B cell (primary cell): ENCODE measurements at regions not wholly inside any gene's neighbourhood (a gene's known extent, or its start where the extent isn't known, plus 50 kb on each side); places are given as distances from the start of the nearest gene placed in this dataset.

Source experiments
- ATAC-seq: fragments of 200-7000 bp; cut with Tn5 transposase; one replicate; pipeline ENCODE4 v1.10.0; 2021; ENCODE audit warnings: low read depth, mild to moderate bottlenecking, moderate number of reproducible peaks, moderate library complexity
- CTCF ChIA-PET: fragments of 350-600 bp; sonication (Branson Sonifier 250); formaldehyde crosslinking; loops from one replicate; lab custom pipeline; 2021; ENCODE audit warnings: antibody characterized with exemption, inconsistent platforms; lab: Charles Lee
- POLR2A ChIA-PET: fragments of 350-600 bp; sonication (Branson Sonifier 250); formaldehyde crosslinking; loops from one replicate; lab custom pipeline; 2021; ENCODE audit warnings: antibody characterized with exemption; lab: Charles Lee
- DNase-seq: peaks from one replicate; pipeline ENCODE4 v3.0.0; 2013
- H2AFZ ChIP-seq: 2 replicates; pipeline ENCODE4 v1.6.1; 2012; ENCODE audit warnings: mild to moderate bottlenecking, low read depth, low read length; ENCODE audit not compliant: insufficient read depth, poor library complexity, severe bottlenecking
- H3K27ac ChIP-seq, 2 donors: 1 replicate in 1 of 2; 2 replicates in 1 of 2; pipeline ENCODE4 v1.5.1; 2012 to 2013; ENCODE audit warnings: low read length in 2 of 2, mild to moderate bottlenecking in 2 of 2, moderate library complexity in 1 of 2
- H3K27me3 ChIP-seq, 4 experiments: fragments of 200-600 bp in 1 of 4; sonication (generic) in 1 of 4; replicated peaks in 1 of 4; 1 replicate in 2 of 4; 2 replicates in 2 of 4; pipeline versions ENCODE4 v1.6.1 to v1.7.0; 2013 to 2016; ENCODE audit warnings: low read length in 3 of 4, mild to moderate bottlenecking in 2 of 4, mixed read lengths in 1 of 4, moderate library complexity in 1 of 4; ENCODE audit not compliant: insufficient read depth in 4 of 4, control insufficient read depth in 3 of 4; ENCODE audit errors: control extremely low read depth in 1 of 4
- H3K36me3 ChIP-seq, 2 experiments: replicated peaks in 1 of 2; 1 replicate in 1 of 2; 2 replicates in 1 of 2; pipeline versions ENCODE4 v1.6.1 to v1.7.1; 2013; ENCODE audit warnings: low read length in 1 of 2; ENCODE audit not compliant: insufficient read depth in 2 of 2, control insufficient read depth in 1 of 2; ENCODE audit errors: control extremely low read depth in 1 of 2, extremely low read depth in 1 of 2
- H3K4me1 ChIP-seq, 2 donors: fragments of 200-600 bp in 1 of 2; sonication (generic) in 1 of 2; 1 replicate in 1 of 2; 2 replicates in 1 of 2; pipeline versions ENCODE4 v1.5.1 to v1.6.1; 2013 to 2017; ENCODE audit warnings: low read length in 2 of 2; ENCODE audit not compliant: control insufficient read depth in 2 of 2, insufficient read depth in 2 of 2
- H3K4me2 ChIP-seq: replicated peaks from 2 replicates; pipeline ENCODE3; 2012; ENCODE audit warnings: mild to moderate bottlenecking, low read depth, low read length; ENCODE audit not compliant: poor library complexity, severe bottlenecking
- H3K4me3 ChIP-seq, 5 experiments: fragments of 200-600 bp in 1 of 5; sonication (generic) in 1 of 5; 1 replicate in 3 of 5; 2 replicates in 2 of 5; pipeline versions ENCODE4 v1.5.1 to v1.7.0; 2011 to 2016; ENCODE audit warnings: low read length in 4 of 5, mild to moderate bottlenecking in 4 of 5, low read depth in 2 of 5, control low read depth in 1 of 5, moderate library complexity in 1 of 5; ENCODE audit not compliant: insufficient read depth in 1 of 5; ENCODE audit errors: control extremely low read depth in 1 of 5, extremely low read depth in 1 of 5
- H3K79me2 ChIP-seq: fragments of 200-600 bp; sonication (generic); one replicate; pipeline ENCODE4 v1.6.0; 2016; ENCODE audit warnings: low read length; ENCODE audit not compliant: control insufficient read depth, insufficient read depth
- H3K9ac ChIP-seq: fragments of 200-600 bp; sonication (generic); 2 replicates; pipeline ENCODE4 v1.6.1; 2017; ENCODE audit warnings: mild to moderate bottlenecking, low read length, moderate library complexity
- H3K9me3 ChIP-seq, 3 donors: one replicate each; pipeline versions ENCODE4 v1.6.1 to v1.7.1; 2013; ENCODE audit warnings: low read length in 2 of 3; ENCODE audit not compliant: control insufficient read depth in 2 of 3, insufficient read depth in 1 of 3; ENCODE audit errors: control extremely low read depth in 1 of 3
- H4K20me1 ChIP-seq: 2 replicates; pipeline ENCODE4 v1.6.0; 2012; ENCODE audit warnings: mild to moderate bottlenecking, low read length; ENCODE audit not compliant: insufficient read depth, control insufficient read depth, poor library complexity, severe bottlenecking
- H3K27ac Mint-ChIP-seq: one replicate; pipeline ENCODE4 v1.8.0; 2021; ENCODE audit warnings: mixed read lengths
- H3K27me3 Mint-ChIP-seq: one replicate; pipeline ENCODE4 v1.8.0; 2021; ENCODE audit warnings: mixed read lengths
- H3K4me1 Mint-ChIP-seq: one replicate; pipeline ENCODE4 v1.8.0; 2021; ENCODE audit warnings: mixed read lengths
- H3K4me3 Mint-ChIP-seq: one replicate; pipeline ENCODE4 v1.8.0; 2021; ENCODE audit warnings: mixed read lengths
- H3K9me3 Mint-ChIP-seq: one replicate; pipeline ENCODE4 v1.8.0; 2022; ENCODE audit warnings: mixed read lengths; ENCODE audit not compliant: insufficient read depth
- CTCF ChIP-seq: fragments of 200-600 bp; IDR thresholded peaks from one replicate; pipeline ENCODE4 v1.8.0; 2022; ENCODE audit warnings: antibody characterized with exemption, mild to moderate bottlenecking
- EZH2 ChIP-seq: IDR thresholded peaks from 2 replicates; pipeline ENCODE4 v1.6.1; 2012; ENCODE audit warnings: borderline replicate concordance, low read depth, mild to moderate bottlenecking, moderate library complexity, low read length; ENCODE audit not compliant: insufficient read depth, poor library complexity, severe bottlenecking
- WGBS: methylation state at CpG from one replicate; pipeline ENCODE4 v1.1.5; 2013; ENCODE audit warnings: missing lambda C conversion rate; ENCODE audit not compliant: insufficient coverage; 5-methylcytosine and 5-hydroxymethylcytosine counted together
- intact Hi-C: fragments of 100-400 bp; cut with micrococcal nuclease; formaldehyde crosslinking; loops from one replicate; pipeline ENCODE4 v1.10.0; 2022

DNA sequence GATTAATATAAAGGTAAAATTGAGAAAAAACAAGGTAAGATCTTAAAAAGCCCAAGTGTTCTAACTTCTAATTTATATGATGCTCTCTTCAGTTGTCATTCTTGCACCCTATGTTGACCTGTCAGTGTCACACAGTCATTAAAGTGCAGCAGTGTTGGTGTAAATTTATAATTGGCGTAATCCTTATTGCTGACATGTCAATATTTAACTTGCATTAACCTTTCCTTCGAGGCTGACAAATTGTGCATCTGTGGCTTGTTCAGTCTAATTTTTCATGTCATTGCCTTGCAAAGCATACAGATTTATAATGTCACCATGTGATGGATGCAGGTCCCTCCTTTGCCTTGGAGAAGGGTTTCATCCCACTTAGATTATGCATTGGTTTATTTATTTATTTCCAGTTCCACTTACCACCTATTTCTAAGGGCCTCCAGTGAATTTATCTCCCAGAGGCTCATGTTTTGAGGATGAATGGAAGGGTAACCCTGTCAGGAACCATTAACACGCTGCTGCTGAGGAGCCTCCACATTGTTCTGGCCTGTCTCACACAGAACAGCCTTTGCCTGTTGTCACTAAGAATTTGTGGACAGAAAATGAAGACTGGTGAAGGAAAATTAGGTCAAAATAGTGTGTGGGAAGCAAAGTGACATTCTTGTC, 1098.5 kb upstream of the LCORL start:
- H4K20me1 ChIP-seq: no peaks in the 10 kb centered on the region
- intact Hi-C loops: no loop called here
- WGBS: 68% methylated on average over 3 of the region's 3 CpGs
- no peak for TF ChIP-seq EZH2
- TF ChIP-seq CTCF: no peak
- no peaks in the 10 kb centered on the region for H3K9me3 ChIP-seq
- no peak overlapping the region for H3K4me3 Mint-ChIP-seq
- no peak for DNase-seq
- POLR2A ChIA-PET: no interaction called here
- H3K4me2 ChIP-seq: no peak overlapping the region
- H3K27me3 Mint-ChIP-seq: no peaks in the 10 kb centered on the region
- no peaks in the 10 kb centered on the region for H3K36me3 ChIP-seq
- CTCF ChIA-PET: no interaction called here
- no peaks in the 10 kb centered on the region for H3K4me1 ChIP-seq
- ATAC-seq: no peak
- H2AFZ ChIP-seq: no peak overlapping the region
- no peak overlapping the region for H3K4me3 ChIP-seq
- no peaks in the 10 kb centered on the region for H3K79me2 ChIP-seq
- no peaks in the 10 kb centered on the region for H3K27me3 ChIP-seq
- no peak overlapping the region for H3K27ac Mint-ChIP-seq
- H3K9me3 Mint-ChIP-seq: no peaks in the 10 kb centered on the region
- no peak overlapping the region for H3K9ac ChIP-seq
- H3K27ac ChIP-seq: no peak overlapping the region
- no peaks in the 10 kb centered on the region for H3K4me1 Mint-ChIP-seq

- Histone ChIP-seq H4K20me1 (no peaks in the 10 kb centered on the region), H3K4me3 (no peak overlapping the region), H3K9me3 (no peaks in the 10 kb centered on the region), H3K36me3 (no peaks in the 10 kb centered on the region), H3K79me2 (no peaks in the 10 kb centered on the region), H3K27ac (no peak overlapping the region), H3K9ac (no peak overlapping the region), H3K4me1 (no peaks in the 10 kb centered on the region), H3K4me2 (no peak overlapping the region), H2AFZ (no peak overlapping the region), H3K27me3 (no peaks in the 10 kb centered on the region)
- no peaks in the 10 kb centered on the region for H3K9me3 Mint-ChIP-seq
- intact Hi-C loops: no loop called here
- TF ChIP-seq CTCF (no peak), EZH2 (no peak)
- no CpG with 5 or more reads among the region's 2 CpGs for WGBS
- no peak overlapping the region for H3K4me3 Mint-ChIP-seq
- ChIA-PET POLR2A (no interaction called here), CTCF (no interaction called here)
- no peak for DNase-seq
- ATAC-seq: no peak
- no peak overlapping the region for H3K27ac Mint-ChIP-seq
- no peaks in the 10 kb centered on the region for H3K27me3 Mint-ChIP-seq
- H3K4me1 Mint-ChIP-seq: no peaks in the 10 kb centered on the region
Measured at GRCh38 chr4:19117022-19117421, 1095.5 kb upstream of the LCORL start.
